PC-3 (cell line): ENCODE measurements at regions not wholly inside any gene's neighbourhood (a gene's known extent, or its start where the extent isn't known, plus 50 kb on each side); places are given as distances from the start of the nearest gene placed in this dataset.

Experiments
- ATAC-seq: fragments of 200-7000 bp; cut with Tn5 transposase; 2 replicates; pipeline ENCODE4 v1.9.1; 2020; ENCODE audit warnings: mild to moderate bottlenecking, moderate library complexity
- BruUV-seq: library from RNA; stranded (reverse); fragments of 400-500 nt; replicated peaks from 2 replicates; lab custom pipeline; 2021; lab: Mats Ljungman, UMichigan
- CTCF ChIA-PET: fragments of 300-600 bp; sonication (Branson Sonifier 250); formaldehyde crosslinking; loops from one replicate; lab custom pipeline; 2022; ENCODE audit warnings: antibody characterized with exemption; lab: Charles Lee
- POLR2A ChIA-PET: fragments of 300-600 bp; sonication (Branson Sonifier 250); formaldehyde crosslinking; loops from one replicate; lab custom pipeline; 2022; ENCODE audit warnings: antibody characterized with exemption; ENCODE audit not compliant: unreplicated experiment; lab: Charles Lee
- DNase-seq: peaks from one replicate; pipeline ENCODE4 v3.0.0-alpha.2; 2015
- H2AFZ ChIP-seq: fragments of 300-600 bp; sonication (generic); 2 replicates; pipeline ENCODE4 v1.6.0; 2016; ENCODE audit warnings: antibody characterized with exemption, low read length
- H3F3A ChIP-seq: fragments of 300-600 bp; sonication (generic); one replicate; pipeline ENCODE4 v1.6.0; 2017; ENCODE audit warnings: antibody characterized with exemption, low read length, control low read depth, mild to moderate bottlenecking; ENCODE audit not compliant: unreplicated experiment
- H3K27ac ChIP-seq: fragments of 300-600 bp; sonication (generic); 2 replicates; pipeline ENCODE4 v1.5.1; 2016; ENCODE audit warnings: mild to moderate bottlenecking, low read length
- H3K27me3 ChIP-seq: fragments of 300-600 bp; sonication (generic); 2 replicates; pipeline ENCODE4 v1.6.1; 2016; ENCODE audit warnings: low read length, mixed read lengths
- H3K36me3 ChIP-seq: fragments of 300-600 bp; sonication (generic); 2 replicates; pipeline ENCODE4 v1.6.1; 2016; ENCODE audit warnings: low read depth, mixed run types, low read length, mixed read lengths
- H3K4me1 ChIP-seq: fragments of 300-600 bp; sonication (generic); 2 replicates; pipeline ENCODE4 v1.5.1; 2016; ENCODE audit warnings: low read length; ENCODE audit not compliant: insufficient read depth
- H3K4me2 ChIP-seq: fragments of 300-600 bp; sonication (generic); 2 replicates; pipeline ENCODE4 v1.6.0; 2016; ENCODE audit warnings: low read length
- H3K4me3 ChIP-seq: fragments of 300-600 bp; sonication (generic); 2 replicates; pipeline ENCODE4 v1.5.1; 2016; ENCODE audit warnings: mild to moderate bottlenecking, low read length, mixed read lengths
- H3K79me2 ChIP-seq: fragments of 300-600 bp; sonication (generic); 2 replicates; pipeline ENCODE4 v1.6.1; 2017; ENCODE audit warnings: low read length, mixed read lengths
- H3K9ac ChIP-seq: fragments of 300-600 bp; sonication (generic); 2 replicates; pipeline ENCODE4 v1.6.0; 2016; ENCODE audit warnings: mild to moderate bottlenecking, low read length
- H3K9me2 ChIP-seq: fragments of 300-600 bp; sonication (generic); replicated peaks from 2 replicates; pipeline ENCODE4 v1.6.1; 2016; ENCODE audit warnings: mixed run types, low read length, mixed read lengths
- H3K9me3 ChIP-seq: fragments of 300-600 bp; sonication (generic); 2 replicates; pipeline ENCODE4 v1.6.1; 2016; ENCODE audit warnings: low read length, mixed read lengths
- H4K20me1 ChIP-seq: fragments of 300-600 bp; sonication (generic); 2 replicates; pipeline ENCODE4 v1.6.1; 2016; ENCODE audit warnings: low read length, mixed read lengths
- EZH2 ChIP-seq: fragments of 300-600 bp; sonication (generic); IDR thresholded peaks from one replicate; pipeline ENCODE4 v1.6.1; 2017; ENCODE audit warnings: antibody characterized with exemption, mild to moderate bottlenecking, low read length; ENCODE audit not compliant: unreplicated experiment
- EZH2phosphoT487 ChIP-seq: fragments of 300-600 bp; sonication (generic); IDR thresholded peaks from 2 replicates; pipeline ENCODE4 v1.6.1; 2018; ENCODE audit warnings: mild to moderate bottlenecking, antibody characterized with exemption, low read length, borderline replicate concordance
- intact Hi-C: fragments of 100-400 bp; cut with micrococcal nuclease; formaldehyde crosslinking; loops from 2 replicates; pipeline ENCODE4 v1.9.0; 2023
- TF ChIP-seq, protein P1 (sequence below): fragments of 300-600 bp; sonication (generic); conservative IDR thresholded peaks from 2 replicates; pipeline ENCODE4 v1.5.1; 2017; ENCODE audit warnings: antibody characterized with exemption, low read depth, mild to moderate bottlenecking, low read length

DNA sequence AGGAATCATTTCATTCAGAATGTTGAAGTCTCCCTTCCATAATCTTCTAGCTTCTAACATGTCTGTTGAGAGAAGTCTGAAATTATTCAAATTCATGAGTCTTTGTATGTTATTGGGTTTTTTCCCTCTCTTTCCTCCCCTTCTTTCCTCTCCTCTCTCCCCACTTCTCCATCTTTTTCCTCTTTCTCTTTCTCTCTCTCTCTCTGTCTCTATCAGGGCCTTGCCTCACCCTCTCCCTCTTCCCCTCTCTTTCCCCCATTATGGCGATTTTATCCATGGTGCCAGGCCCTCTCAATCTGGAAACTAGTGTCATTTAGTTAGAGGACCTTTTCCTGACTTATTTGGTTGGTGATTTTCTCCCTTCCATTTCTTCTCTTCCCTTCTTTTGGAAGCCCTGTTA is 147.3 kb downstream of the SST start:
- BruUV-seq: no TSS peak
- intact Hi-C loops: no loop called here
- ATAC-seq: no peak
- POLR2A ChIA-PET: interaction anchor here (0.6 kb wide), 1 partner anchor 169 kb away, joined by 3 read pairs; no protein-coding TSS in a partner anchor
- Histone ChIP-seq H3K79me2 (no peaks in the 10 kb centered on the region), H3K4me2 (no peak overlapping the region), H2AFZ (no peak overlapping the region), H3K27ac (no peak overlapping the region), H3K9ac (no peak overlapping the region), H4K20me1 (no peaks in the 10 kb centered on the region), H3K4me1 (no peaks in the 10 kb centered on the region), H3K4me3 (no peak overlapping the region), H3K27me3 (peaks cover 85% of the 10 kb centered on the region), H3F3A (no peaks in the 10 kb centered on the region), H3K36me3 (no peaks in the 10 kb centered on the region), H3K9me3 (no peaks in the 10 kb centered on the region), H3K9me2 (no peaks in the 10 kb centered on the region)
- CTCF ChIA-PET: no interaction called here
- TF ChIP-seq EZH2phosphoT487 (no peak), EZH2 (no peak)
- TF ChIP-seq, protein P1, sequence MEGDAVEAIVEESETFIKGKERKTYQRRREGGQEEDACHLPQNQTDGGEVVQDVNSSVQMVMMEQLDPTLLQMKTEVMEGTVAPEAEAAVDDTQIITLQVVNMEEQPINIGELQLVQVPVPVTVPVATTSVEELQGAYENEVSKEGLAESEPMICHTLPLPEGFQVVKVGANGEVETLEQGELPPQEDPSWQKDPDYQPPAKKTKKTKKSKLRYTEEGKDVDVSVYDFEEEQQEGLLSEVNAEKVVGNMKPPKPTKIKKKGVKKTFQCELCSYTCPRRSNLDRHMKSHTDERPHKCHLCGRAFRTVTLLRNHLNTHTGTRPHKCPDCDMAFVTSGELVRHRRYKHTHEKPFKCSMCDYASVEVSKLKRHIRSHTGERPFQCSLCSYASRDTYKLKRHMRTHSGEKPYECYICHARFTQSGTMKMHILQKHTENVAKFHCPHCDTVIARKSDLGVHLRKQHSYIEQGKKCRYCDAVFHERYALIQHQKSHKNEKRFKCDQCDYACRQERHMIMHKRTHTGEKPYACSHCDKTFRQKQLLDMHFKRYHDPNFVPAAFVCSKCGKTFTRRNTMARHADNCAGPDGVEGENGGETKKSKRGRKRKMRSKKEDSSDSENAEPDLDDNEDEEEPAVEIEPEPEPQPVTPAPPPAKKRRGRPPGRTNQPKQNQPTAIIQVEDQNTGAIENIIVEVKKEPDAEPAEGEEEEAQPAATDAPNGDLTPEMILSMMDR: no peak
- DNase-seq: no peak

DNA sequence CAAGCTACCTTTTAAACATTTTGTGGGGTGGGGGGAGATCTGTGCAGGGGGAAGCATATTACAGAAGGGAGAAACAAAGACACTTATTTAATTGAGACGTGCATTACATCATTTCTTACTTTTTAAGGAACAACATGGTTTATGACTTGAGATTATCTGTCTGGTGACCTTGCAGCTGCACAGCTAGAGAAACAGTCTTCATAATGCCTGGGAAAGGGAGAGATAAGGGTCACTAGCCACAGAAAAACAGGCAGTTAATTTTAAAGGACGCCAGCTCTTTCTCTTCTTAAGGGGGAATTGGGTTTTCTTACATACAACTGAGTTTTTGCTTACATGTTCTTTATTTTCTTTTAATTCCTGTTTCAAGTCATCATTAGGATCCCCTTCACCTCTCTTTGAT is 147.9 kb downstream of the SST start:
- Histone ChIP-seq H3K36me3 (no peaks in the 10 kb centered on the region), H2AFZ (no peak overlapping the region), H3K9me3 (no peaks in the 10 kb centered on the region), H3K27me3 (peaks cover 85% of the 10 kb centered on the region), H3K79me2 (no peaks in the 10 kb centered on the region), H3K4me1 (no peaks in the 10 kb centered on the region), H3F3A (no peaks in the 10 kb centered on the region), H3K4me2 (no peak overlapping the region), H4K20me1 (no peaks in the 10 kb centered on the region), H3K4me3 (no peak overlapping the region), H3K9me2 (no peaks in the 10 kb centered on the region), H3K27ac (no peak overlapping the region), H3K9ac (no peak overlapping the region)
- ATAC-seq (no peak), DNase-seq (no peak)
- CTCF ChIA-PET: no interaction called here
- intact Hi-C loops: no loop called here
- no TSS peak for BruUV-seq
- TF ChIP-seq EZH2phosphoT487: no peak
- no peak for TF ChIP-seq EZH2
- TF ChIP-seq, protein P1: no peak
- POLR2A ChIA-PET: no interaction called here

DNA sequence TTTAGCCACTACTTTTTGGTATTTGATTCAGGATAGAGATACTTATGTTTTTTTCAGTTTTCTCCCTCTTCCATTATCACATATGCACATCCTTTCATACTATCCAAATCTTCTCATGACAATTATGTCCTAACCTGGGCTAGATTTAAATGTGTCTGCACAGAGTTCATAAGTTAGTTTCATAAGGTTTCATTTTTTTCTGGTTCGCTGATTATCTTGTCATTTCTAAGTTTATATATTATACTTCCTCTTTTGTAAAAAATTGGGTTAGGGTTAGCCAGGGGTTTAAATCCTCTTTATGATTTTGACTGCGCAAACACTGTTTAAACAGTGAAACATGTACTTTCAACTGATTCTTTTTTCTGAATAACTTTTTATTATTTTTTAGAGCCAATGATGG is 148.6 kb downstream of the SST start:
- H3K27me3 ChIP-seq: peaks cover 88% of the 10 kb centered on the region
- ATAC-seq: no peak
- no peaks in the 10 kb centered on the region for H3K36me3 ChIP-seq
- no peaks in the 10 kb centered on the region for H3K9me3 ChIP-seq
- H3K9me2 ChIP-seq: no peaks in the 10 kb centered on the region
- no peak overlapping the region for H3K4me3 ChIP-seq
- no peak overlapping the region for H3K4me2 ChIP-seq
- H4K20me1 ChIP-seq: no peaks in the 10 kb centered on the region
- no peaks in the 10 kb centered on the region for H3K4me1 ChIP-seq
- DNase-seq: no peak
- H3K27ac ChIP-seq: no peak overlapping the region
- no peak for TF ChIP-seq EZH2
- TF ChIP-seq, protein P1: no peak
- no peaks in the 10 kb centered on the region for H3F3A ChIP-seq
- H2AFZ ChIP-seq: no peak overlapping the region
- CTCF ChIA-PET: no interaction called here
- POLR2A ChIA-PET: no interaction called here
- no peak overlapping the region for H3K9ac ChIP-seq
- intact Hi-C loops: no loop called here
- BruUV-seq: no TSS peak
- no peaks in the 10 kb centered on the region for H3K79me2 ChIP-seq
